RWPE1 (cell line): ENCODE measurements at regions not wholly inside any gene's neighbourhood (a gene's known extent, or its start where the extent isn't known, plus 50 kb on each side); places are given as distances from the start of the nearest gene placed in this dataset.
"Not testable (repeated sequence)": the region's sequence is repeated elsewhere in the genome, so short reads cannot be mapped to it uniquely, and the experiment has no call there.

ENCODE experiments used
- CTCF ChIA-PET: fragments of 350-600 bp; sonication (Branson Sonifier 250); formaldehyde crosslinking; extraction: SDS; loops from one replicate; lab custom pipeline; 2021; lab: Yijun Ruan, JAX
- POLR2A ChIA-PET: fragments of 400-600 bp; formaldehyde crosslinking; extraction: SDS; loops from one replicate; lab custom pipeline; 2020; ENCODE audit warnings: antibody characterized with exemption; ENCODE audit not compliant: low non-redundant PET; lab: Yijun Ruan, JAX
- DNase-seq: peaks from one replicate; pipeline ENCODE4 v3.0.0; 2012; ENCODE audit warnings: low spot score
- H3K27ac ChIP-seq: fragments of 450-650 bp; 2 replicates; pipeline ENCODE4 v1.5.1; 2017
- TF ChIP-seq, protein P1 (sequence below): fragments of 450-650 bp; conservative IDR thresholded peaks from 2 replicates; pipeline ENCODE4 v1.5.1; 2017; ENCODE audit warnings: low read depth, mild to moderate bottlenecking

DNA sequence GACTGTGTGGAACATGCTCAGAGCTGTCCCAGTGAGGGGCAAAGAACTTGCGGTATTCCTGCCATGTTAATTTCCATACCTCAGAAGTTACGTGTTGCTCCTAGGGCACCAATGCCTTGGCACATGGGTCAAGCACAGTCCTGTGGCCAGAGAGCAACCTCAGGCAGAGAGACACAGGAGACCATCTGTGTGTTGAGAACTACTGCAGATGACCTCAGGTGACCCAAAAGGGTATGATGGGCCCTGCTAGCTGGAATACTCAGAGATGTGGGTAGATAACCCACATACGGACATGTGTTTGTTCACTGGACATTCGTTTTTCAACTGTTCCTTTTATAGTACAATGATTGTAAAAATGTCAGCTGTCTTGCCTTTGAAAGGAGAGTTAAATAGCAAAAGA is 71.5 kb upstream of the BMP2 start:
- H3K27ac ChIP-seq: no peak overlapping the region
- no peak for DNase-seq
- TF ChIP-seq, protein P1, sequence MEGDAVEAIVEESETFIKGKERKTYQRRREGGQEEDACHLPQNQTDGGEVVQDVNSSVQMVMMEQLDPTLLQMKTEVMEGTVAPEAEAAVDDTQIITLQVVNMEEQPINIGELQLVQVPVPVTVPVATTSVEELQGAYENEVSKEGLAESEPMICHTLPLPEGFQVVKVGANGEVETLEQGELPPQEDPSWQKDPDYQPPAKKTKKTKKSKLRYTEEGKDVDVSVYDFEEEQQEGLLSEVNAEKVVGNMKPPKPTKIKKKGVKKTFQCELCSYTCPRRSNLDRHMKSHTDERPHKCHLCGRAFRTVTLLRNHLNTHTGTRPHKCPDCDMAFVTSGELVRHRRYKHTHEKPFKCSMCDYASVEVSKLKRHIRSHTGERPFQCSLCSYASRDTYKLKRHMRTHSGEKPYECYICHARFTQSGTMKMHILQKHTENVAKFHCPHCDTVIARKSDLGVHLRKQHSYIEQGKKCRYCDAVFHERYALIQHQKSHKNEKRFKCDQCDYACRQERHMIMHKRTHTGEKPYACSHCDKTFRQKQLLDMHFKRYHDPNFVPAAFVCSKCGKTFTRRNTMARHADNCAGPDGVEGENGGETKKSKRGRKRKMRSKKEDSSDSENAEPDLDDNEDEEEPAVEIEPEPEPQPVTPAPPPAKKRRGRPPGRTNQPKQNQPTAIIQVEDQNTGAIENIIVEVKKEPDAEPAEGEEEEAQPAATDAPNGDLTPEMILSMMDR: no peak
- CTCF ChIA-PET: no interaction called here
- POLR2A ChIA-PET: no interaction called here

DNA sequence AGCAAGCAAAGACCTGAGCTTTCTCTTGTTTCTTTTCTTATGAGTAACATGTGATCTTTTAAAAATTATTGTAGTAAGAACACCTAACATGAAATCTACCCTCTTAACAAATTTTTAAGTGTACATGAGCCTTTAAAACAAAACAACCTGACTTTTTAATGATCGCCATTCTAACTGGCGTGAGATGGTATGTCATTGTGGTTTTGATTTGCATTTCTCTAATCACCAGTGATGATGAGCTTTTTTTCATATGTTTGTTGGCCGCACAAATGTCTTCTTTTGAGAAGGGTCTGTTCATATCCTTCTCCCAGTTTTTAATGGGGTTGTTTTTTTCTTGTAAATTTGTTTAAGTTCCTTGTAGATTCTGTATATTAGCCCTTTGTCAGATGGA is 73.7 kb upstream of the BMP2 start:
- CTCF ChIA-PET: interaction anchor here (1.7 kb wide), 1 partner anchor 111 kb away, joined by 5 read pairs; no protein-coding TSS in a partner anchor
- H3K27ac ChIP-seq, DNase-seq, POLR2A ChIA-PET: not testable (repeated sequence)

DNA sequence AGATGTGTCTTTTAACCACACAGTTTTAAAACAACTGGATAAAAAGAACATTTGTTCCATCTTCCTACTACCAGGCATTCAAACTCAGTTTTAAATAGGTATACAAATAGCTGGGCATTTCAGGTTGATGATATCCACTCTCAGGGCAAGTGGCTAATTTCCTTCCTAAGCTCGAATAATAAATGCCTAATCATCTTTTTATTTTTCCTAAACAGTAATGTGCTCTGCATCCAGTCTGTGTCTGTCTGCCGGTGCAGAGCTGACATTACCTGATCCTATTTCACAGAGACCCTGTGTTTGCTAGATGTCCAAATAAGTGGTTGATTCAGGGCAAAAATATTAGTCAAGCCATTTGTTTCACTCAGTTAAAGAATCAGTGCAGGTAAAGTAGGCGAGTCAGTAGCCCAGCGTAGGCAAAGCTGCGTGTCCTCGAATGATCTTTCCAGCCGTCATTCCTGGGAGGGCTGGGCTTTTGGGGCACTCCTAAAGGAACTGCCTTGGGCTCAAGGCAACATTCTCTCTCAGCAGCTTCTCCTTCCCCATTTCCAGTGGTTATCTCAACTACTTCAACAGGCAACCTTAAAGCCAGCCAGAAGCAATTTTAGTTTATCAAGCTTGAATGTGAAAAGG is 74.2 kb upstream of the BMP2 start:
- CTCF ChIA-PET: interaction anchor here (0.7 to 1.7 kb wide), 2 partner anchors 110 to 482 kb away, joined by 4 to 5 read pairs; no protein-coding TSS in a partner anchor
- H3K27ac ChIP-seq: no peak overlapping the region
- POLR2A ChIA-PET: no interaction called here
- TF ChIP-seq, protein P1: no peak
- no peak for DNase-seq

DNA sequence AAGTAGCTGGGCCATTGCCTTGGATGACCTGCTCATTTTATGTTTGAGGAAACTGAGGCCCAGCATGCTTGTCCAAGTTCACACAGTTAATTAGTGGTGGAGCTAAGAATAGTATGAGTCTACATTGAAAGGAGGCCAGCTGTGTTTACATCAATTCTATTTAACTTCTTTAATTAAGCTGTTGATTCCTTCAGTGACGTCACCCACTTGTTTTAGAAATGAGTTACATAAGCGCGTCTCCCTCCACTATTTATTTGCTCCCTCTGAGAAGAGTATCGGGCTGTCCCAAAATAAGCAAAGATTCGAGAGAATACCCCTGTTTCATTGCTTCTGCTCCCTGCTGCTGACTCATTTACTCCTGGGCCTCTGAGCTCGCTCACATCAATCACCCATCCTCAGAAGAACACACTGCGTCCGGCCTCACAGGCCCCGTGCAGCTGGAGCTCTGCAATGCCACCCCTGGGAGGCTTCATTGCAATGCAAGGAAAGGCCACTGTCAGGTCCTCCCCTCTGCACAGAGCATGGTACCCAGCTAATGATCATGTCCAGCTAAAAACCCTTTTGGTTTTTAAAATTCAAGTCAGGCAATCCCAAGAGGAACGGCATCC is 74.8 kb upstream of the BMP2 start:
- ChIA-PET POLR2A (no interaction called here), CTCF (interaction anchor here (0.7 to 1.7 kb wide), 2 partner anchors 110 to 481 kb away, joined by 4 to 5 read pairs; no protein-coding TSS in a partner anchor)
- TF ChIP-seq, protein P1: no peak
- DNase-seq: no peak
- no peak overlapping the region for H3K27ac ChIP-seq

DNA sequence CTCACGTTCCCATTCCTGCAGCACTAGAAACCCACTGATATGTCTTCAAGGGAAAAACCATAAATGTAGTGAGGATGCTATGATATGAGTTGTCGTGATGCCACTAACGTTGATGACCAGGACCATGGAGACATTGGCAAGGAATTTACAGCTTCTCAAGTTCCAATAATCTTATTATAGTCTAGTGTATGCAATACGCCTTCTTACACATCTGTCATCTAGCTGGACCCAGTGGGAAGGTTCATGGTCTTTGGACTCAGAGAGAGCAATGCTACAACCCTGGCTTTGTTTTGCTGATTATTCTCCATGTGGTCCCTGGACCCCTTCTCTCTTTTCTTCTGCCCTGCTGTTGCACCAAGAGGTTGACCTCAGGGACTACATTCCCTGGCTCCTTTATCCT is 76.0 kb upstream of the BMP2 start:
- no peak overlapping the region for H3K27ac ChIP-seq
- CTCF ChIA-PET: no interaction called here
- TF ChIP-seq, protein P1: no peak
- no peak for DNase-seq
- POLR2A ChIA-PET: no interaction called here

DNA sequence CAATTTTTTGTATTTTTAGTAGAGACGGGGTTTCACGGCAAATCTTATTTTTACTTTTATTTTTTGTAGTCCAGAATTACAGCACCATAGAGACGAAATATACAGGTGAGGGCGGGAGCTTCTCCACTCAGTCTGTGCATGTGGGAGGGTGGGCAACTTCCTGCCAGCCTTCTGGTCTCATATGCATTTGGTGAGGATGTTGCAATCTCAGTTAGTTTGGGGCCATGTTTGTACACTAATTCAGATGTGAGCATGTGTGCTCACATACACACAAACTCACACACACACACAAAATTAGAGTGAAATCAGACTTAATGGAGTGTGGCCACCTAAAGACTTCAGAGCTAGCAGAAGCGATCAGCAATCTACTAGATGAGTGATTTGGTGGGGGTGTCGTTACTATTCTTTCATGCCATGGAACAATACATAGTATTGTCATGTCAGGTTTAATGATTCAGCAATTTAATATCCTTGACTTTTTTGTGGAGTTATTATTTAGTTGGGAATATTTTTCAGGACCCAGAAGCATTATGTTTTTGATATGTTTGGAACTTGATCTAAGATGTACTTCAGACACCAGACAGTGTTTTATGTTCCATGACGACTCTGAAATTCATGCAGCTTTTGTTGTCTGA is 78.0 kb upstream of the BMP2 start:
- no peak overlapping the region for H3K27ac ChIP-seq
- DNase-seq: no peak
- TF ChIP-seq, protein P1: no peak
- POLR2A ChIA-PET: no interaction called here
- CTCF ChIA-PET: no interaction called here

DNA sequence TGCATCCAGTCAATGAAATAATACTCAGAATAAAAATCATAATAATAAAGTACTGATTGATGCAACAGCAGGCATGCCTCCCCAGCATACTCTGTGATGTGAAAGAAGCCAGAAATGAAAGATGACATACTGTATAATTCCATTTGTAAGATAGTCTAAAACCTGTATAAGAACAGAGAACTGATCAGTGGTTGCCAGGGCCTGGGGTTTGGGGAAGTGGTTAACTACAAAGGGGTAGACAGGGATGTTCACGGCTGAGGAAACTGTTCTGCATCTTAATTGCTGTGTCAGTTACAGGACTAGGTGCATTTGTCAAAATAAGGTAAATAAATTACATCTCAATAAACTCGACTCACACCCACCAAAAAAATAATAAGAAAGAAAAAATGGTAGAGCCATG is 81.3 kb upstream of the BMP2 start:
- CTCF ChIA-PET: no interaction called here
- TF ChIP-seq, protein P1: no peak
- POLR2A ChIA-PET: no interaction called here
- DNase-seq: no peak
- no peak overlapping the region for H3K27ac ChIP-seq
